SHP77 treated with DMSO at 0.1 percent for 48 hours (cell line): ENCODE measurements at regions not wholly inside any gene's neighbourhood (a gene's known extent, or its start where the extent isn't known, plus 50 kb on each side); places are given as distances from the start of the nearest gene placed in this dataset.
A peak's percentile ranks its signal among the peaks of the same experiment; 100 is the strongest.
"Not testable (repeated sequence)": the region's sequence is repeated elsewhere in the genome, so short reads cannot be mapped to it uniquely, and the experiment has no call there.

Experiments used
- DNase-seq: peaks from one replicate; lab custom pipeline; 2025; lab: John Stamatoyannopoulos, UW

GRCh38 chr12:75798136-75798926 is 233.2 kb downstream of the PHLDA1 start:
- no peak for DNase-seq

- no peak for DNase-seq
Observed at GRCh38 chr12:75795125-75795524, 236.5 kb downstream of the PHLDA1 start.

- DNase-seq, result no peak
Observed at GRCh38 chr12:75792687-75793086, 238.9 kb downstream of the PHLDA1 start.

GRCh38 chr12:75790219-75790618 is 241.4 kb downstream of the PHLDA1 start:
- DNase-seq, result no peak

GRCh38 chr12:75787146-75787545 is 244.4 kb downstream of the PHLDA1 start:
- DNase-seq, result not testable (repeated sequence)

GRCh38 chr12:75786070-75786469 is 245.5 kb downstream of the PHLDA1 start:
- DNase-seq, result no peak

GRCh38 chr12:75784591-75784990 is 247.0 kb downstream of the PHLDA1 start:
- DNase-seq, result peak; percentile 98

- DNase-seq, result no peak
Observed at GRCh38 chr12:75783093-75783877, 248.3 kb downstream of the PHLDA1 start.

- no peak for DNase-seq
Observed at GRCh38 chr12:75782069-75782581, 249.5 kb downstream of the PHLDA1 start.

GRCh38 chr12:75781532-75782046 is 250.0 kb downstream of the PHLDA1 start:
- no peak for DNase-seq

GRCh38 chr12:75779891-75780496 is 251.6 kb downstream of the PHLDA1 start:
- no peak for DNase-seq

- DNase-seq, result no peak
Observed at GRCh38 chr12:75774261-75775052, 257.1 kb downstream of the PHLDA1 start.

- no peak for DNase-seq
Observed at GRCh38 chr12:75773377-75773776, 258.2 kb downstream of the PHLDA1 start.

GRCh38 chr12:75771023-75771422 is 259.6 kb upstream of the KRR1 start:
- no peak for DNase-seq

GRCh38 chr12:75767957-75768356 is 256.5 kb upstream of the KRR1 start:
- DNase-seq, result no peak

GRCh38 chr12:75766263-75767160 is 255.1 kb upstream of the KRR1 start:
- no peak for DNase-seq

GRCh38 chr12:75765170-75766059 is 254.0 kb upstream of the KRR1 start:
- DNase-seq, result no peak

- DNase-seq, result no peak
Observed at GRCh38 chr12:75764091-75764841, 252.9 kb upstream of the KRR1 start.
